Dermis blood vessel endothelial cell (primary cell): ENCODE measurements at regions not wholly inside any gene's neighbourhood (a gene's known extent, or its start where the extent isn't known, plus 50 kb on each side); places are given as distances from the start of the nearest gene placed in this dataset.

Experiments
- DNase-seq: peaks from one replicate; pipeline ENCODE4 v3.0.0; 2010

GRCh38 chr16:63061319-63061718, 1025.1 kb upstream of the CDH8 start:
- no peak for DNase-seq

DNA sequence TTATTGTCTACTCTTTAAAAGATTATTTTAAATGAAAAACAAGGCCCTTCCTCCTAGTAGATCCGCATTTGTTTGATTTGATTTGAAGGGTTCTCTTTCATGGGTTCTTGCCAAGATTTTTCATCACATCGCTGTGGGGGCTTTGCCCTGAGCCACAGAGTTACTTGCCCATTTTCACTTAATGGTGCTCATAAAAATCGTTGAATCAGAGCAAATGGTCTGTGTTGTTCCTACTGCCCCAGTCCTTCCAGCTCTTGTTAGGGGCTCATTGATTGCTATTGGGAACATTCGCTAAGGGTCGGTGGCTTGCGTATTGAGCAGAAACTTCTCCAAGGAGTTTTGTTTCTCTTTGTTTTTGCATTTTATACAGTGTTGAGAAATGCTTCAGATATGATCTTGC, 1023.4 kb upstream of the CDH8 start:
- DNase-seq = no peak

DNA sequence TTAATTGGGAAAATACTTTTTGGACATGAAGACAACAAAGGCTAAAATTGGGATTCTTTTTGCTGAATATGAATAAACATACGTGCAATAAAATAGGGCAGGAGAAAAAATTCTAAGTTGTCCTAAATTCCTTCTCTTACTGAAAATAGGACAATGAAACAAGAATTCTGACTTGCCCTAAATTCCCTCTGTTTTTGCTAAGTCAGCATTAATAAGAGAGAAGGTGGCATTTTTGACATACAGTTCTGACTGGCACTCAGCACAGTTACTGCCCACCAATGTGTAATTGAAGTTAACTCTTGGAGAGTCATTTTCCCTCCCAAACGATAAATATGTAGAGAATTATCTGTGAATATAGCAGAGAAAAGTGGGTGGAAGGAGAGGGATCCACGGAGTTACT, 1021.1 kb upstream of the CDH8 start:
- DNase-seq = no peak

GRCh38 chr16:63050391-63050790, 1014.2 kb upstream of the CDH8 start:
- DNase-seq = no peak

- no peak for DNase-seq
These were observed 1002.3 kb upstream of the CDH8 start for GRCh38 chr16:63038397-63039106.

DNA sequence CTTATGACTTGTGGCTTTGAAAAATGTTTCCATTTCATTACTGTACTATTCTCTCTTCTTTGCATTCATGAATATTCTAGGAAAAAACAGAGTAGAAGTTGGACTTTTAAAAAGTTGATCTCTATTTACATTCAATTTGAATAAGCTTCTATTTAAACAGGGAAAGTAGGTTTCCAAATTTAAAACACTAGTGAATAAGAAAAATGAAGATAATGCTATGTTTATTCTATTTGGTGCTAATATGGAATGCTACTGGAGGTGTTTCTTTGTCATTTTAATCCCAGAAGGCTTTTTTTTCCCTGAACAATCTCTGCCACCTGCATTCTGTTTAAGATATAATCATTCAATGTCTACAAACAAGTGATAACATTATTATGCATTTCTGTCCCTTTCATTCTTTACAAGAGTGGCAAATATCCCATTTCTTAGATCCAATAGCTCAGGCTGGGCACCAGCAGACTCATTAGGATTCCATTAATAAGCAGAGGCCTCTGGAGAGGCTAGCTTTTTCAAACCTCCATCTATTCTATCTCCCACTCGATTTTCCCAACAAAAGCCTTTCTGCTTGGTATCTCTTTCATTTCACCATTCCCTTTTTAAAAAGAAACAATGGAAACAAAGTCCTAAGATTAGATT, 1001.6 kb upstream of the CDH8 start:
- no peak for DNase-seq

- DNase-seq = no peak
These were observed 982.5 kb upstream of the CDH8 start for GRCh38 chr16:63018581-63019223.

DNA sequence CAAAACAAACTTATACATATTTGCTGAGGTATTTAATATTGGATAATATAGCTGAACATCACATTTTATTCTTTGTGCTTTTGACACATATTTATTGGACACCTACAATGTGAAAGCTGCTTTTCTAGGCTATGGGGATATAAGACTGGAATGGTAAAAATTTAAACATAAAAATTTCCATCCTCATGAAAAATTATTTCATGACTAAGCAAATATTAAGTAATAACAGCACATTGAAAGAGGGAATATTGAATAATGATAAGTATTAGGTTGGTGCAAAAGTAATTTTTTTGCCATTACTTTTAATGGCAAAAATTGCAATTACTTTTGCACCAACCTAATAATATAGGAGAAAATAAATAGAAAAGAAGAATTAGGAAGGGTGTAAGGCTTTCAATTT, 972.5 kb upstream of the CDH8 start:
- no peak for DNase-seq

- DNase-seq = no peak
These were observed 969.1 kb upstream of the CDH8 start for GRCh38 chr16:63005356-63005755.

GRCh38 chr16:62989480-62989879, 953.2 kb upstream of the CDH8 start:
- DNase-seq = no peak

DNA sequence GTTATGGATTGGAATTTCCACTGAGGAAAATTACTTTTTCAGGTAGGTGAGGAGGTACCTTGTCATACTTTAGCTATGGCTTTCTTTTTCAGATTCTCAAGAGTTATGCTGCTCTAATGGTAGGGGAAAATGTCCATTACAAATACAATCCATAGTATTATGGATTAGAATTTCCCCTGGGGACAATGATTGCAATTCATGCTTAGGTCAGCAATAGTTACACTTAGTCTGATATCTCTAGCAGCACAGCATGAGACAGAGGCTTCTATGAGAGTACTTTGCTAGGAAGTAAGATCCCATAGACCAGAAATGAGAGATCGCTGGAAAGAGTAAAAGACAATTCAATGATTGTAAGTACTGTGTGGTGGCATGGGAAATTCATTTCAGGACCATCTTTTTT, 949.5 kb upstream of the CDH8 start:
- no peak for DNase-seq

- DNase-seq = no peak
These were observed 942.2 kb upstream of the CDH8 start for GRCh38 chr16:62978451-62978850.

GRCh38 chr16:62977876-62978275, 941.6 kb upstream of the CDH8 start:
- no peak for DNase-seq

DNA sequence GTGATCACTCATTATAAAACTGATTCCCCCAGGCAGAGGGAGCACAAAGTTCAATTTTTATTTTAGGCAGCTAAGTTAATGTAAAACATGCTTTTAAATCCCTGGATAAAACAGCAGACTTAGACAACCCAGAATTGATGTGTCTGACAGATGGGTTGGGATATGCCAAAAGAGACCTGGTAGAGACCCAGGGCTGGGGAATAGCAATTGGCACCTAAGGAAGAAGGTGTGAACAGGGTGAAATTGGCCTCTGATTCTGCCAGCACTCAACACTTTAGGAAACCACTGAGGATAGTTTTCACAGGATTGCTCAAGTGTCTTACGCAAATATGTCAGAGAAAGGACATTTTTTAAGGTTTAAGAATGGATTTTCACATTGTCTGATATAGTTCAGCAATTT, 938.2 kb upstream of the CDH8 start:
- no peak for DNase-seq

- DNase-seq = no peak
These were observed 934.6 kb upstream of the CDH8 start for GRCh38 chr16:62970851-62971250.

DNA sequence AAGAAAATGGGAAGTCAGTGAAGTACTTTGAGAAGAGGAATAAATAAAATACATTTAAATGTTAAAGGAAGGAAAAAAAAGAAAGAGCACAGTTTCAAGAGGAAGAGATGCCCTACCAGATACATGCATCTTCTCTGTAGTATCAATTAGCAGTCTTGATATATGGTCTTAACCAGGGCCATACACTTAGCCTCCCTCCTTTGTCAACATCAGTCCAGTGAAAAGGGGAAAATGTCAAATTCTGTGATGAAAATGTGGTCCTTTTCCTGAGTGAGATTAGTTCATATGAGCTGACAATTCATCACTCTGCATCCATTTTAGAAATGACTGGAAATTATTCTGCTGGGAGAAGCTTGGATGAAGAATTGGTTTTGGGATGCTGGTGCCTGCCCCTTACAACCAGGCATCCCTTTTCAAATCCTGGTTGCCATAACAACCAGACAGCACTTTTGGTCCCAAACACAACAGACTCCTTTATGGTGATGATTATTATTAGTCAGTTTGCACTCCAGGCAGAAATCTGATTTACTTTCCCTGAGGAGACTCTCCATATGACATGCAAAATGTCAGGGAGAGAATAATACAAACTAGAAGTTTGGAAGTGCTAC, 933.6 kb upstream of the CDH8 start:
- no peak for DNase-seq

GRCh38 chr16:62967611-62968010, 931.4 kb upstream of the CDH8 start:
- no peak for DNase-seq

GRCh38 chr16:62967163-62967562, 930.9 kb upstream of the CDH8 start:
- DNase-seq = no peak

DNA sequence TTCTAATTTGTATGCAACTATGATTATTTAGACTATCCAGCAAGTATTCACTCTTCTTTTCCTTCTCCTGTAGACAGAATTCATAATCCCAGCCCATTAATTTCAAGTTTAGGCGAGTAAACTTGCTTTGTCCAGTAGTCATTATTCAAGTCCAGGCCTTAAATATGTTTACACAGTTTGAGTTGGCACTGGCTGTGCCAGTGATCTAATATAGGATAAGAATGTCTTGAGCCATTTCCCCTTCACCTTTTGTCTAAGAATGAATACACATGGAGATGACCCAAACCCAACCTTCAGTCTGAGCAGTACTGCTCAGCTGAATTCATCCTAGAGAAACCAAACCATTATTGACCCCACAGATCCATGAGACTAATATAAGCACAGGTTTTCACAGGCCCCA, 930.4 kb upstream of the CDH8 start:
- no peak for DNase-seq

DNA sequence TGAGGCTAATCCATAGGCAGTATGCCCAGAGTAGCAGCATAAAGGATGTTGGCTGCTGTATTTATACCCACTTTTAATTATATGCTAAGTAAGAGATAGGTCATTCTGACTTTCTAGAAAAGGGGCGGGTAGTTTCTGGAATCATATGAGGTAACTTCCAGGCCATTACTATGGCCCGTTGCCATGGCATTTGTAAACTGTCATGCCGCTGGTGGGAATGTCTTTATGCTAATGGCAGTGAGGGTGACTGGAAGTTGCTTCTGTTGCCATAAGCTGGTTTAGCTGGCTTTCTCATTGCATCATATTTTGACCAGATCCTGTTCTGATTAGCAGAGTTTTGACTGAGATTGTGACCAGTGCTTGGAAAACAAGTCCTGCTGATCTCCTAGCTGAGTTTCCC, 929.6 kb upstream of the CDH8 start:
- DNase-seq = no peak

GRCh38 chr16:62963846-62964245, 927.6 kb upstream of the CDH8 start:
- DNase-seq = no peak

DNA sequence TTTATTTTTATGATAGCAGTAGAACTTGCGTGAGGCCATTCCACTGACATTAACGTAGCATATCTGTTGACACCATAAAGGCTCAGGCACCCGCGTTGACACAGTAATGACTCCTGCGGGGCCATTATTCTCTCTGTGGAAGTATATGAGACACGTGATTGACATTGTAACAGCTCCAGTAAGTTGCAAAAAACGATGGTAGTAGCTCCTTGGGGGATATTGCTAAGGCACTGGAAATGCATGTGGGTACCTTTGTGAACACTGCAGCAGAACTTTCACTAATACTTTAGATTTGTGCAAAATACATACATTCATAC, 918.8 kb upstream of the CDH8 start:
- DNase-seq = no peak

- no peak for DNase-seq
These were observed 918.1 kb upstream of the CDH8 start for GRCh38 chr16:62954144-62955032.
